IMR-90 (cell line): ENCODE measurements at regions not wholly inside any gene's neighbourhood (a gene's known extent, or its start where the extent isn't known, plus 50 kb on each side); places are given as distances from the start of the nearest gene placed in this dataset.

Source experiments
- MXI1 ChIP-seq: IDR thresholded peaks from 2 replicates; pipeline ENCODE4 v1.6.1; 2012; ENCODE audit warnings: low read depth, mild to moderate bottlenecking, low read length, moderate library complexity, borderline replicate concordance
- RFX5 ChIP-seq: IDR thresholded peaks from 2 replicates; pipeline ENCODE4 v1.8.0; 2012; ENCODE audit warnings: low read depth, mild to moderate bottlenecking, low read length, moderate library complexity
- TF ChIP-seq, protein P1 (sequence below): conservative IDR thresholded peaks from 2 replicates; pipeline ENCODE4 v1.5.1; 2012; ENCODE audit warnings: mild to moderate bottlenecking, low read depth, low read length, improper control_type of control experiment

DNA sequence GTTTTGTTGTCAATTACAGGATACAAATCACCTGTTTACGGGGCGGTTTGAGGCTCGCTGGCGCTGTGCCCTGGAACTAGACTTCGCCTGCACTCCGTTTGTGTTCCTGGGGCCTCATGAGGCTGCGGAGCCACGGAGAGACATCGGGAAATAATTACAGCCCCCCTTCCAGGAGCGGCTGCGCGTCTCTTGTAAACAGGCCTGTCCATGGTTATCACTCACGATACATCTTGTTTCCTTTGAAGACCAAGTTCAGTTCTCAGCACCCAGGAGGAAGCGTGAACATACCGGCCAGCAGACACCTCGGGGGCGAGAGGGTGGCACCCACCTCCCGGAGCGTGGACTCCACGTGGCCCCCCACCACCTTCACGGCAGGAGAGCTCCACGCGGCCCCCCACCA is 297.1 kb upstream of the IRX4 start:
- TF ChIP-seq, protein P1, sequence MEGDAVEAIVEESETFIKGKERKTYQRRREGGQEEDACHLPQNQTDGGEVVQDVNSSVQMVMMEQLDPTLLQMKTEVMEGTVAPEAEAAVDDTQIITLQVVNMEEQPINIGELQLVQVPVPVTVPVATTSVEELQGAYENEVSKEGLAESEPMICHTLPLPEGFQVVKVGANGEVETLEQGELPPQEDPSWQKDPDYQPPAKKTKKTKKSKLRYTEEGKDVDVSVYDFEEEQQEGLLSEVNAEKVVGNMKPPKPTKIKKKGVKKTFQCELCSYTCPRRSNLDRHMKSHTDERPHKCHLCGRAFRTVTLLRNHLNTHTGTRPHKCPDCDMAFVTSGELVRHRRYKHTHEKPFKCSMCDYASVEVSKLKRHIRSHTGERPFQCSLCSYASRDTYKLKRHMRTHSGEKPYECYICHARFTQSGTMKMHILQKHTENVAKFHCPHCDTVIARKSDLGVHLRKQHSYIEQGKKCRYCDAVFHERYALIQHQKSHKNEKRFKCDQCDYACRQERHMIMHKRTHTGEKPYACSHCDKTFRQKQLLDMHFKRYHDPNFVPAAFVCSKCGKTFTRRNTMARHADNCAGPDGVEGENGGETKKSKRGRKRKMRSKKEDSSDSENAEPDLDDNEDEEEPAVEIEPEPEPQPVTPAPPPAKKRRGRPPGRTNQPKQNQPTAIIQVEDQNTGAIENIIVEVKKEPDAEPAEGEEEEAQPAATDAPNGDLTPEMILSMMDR, result no peak
- TF ChIP-seq RFX5 (no peak), MXI1 (no peak)
